K562 (cell line): ENCODE measurements at regions not wholly inside any gene's neighbourhood (a gene's known extent, or its start where the extent isn't known, plus 50 kb on each side); places are given as distances from the start of the nearest gene placed in this dataset.

Experiments
- ATAC-seq: fragments of 200-7000 bp; cut with Tn5 transposase; 3 replicates; pipeline ENCODE4 v1.9.1; 2020; ENCODE audit warnings: moderate library complexity
- BruUV-seq: library from RNA; stranded (reverse); fragments of 400-500 nt; replicated peaks from 2 replicates; lab custom pipeline; 2021; lab: Mats Ljungman, UMichigan
- CTCF ChIA-PET: fragments of 300-600 bp; formaldehyde crosslinking; extraction: SDS; loops from one replicate; lab custom pipeline; 2021; ENCODE audit warnings: low intra/inter-chr PET ratio; lab: Yijun Ruan, JAX
- POLR2A ChIA-PET: fragments of 300-600, 350-650 bp; sonication (Branson Sonifier 250); formaldehyde crosslinking; extraction: SDS; loops from one replicate; lab custom pipeline; 2021; ENCODE audit warnings: antibody characterized with exemption, inconsistent platforms; lab: Yijun Ruan, JAX
- DNase-seq, 4 experiments: peaks; one replicate each; pipeline versions ENCODE4 v3.0.0 to v3.0.0-alpha.2; 2011 to 2018; ENCODE audit warnings: low spot score in 3 of 4, mixed read lengths in 3 of 4; ENCODE audit errors: extremely low read depth in 1 of 4
- FAIRE-seq: peaks from 2 replicates; lab custom pipeline; 2011; peaks lifted over from hg19 to GRCh38; lab: Jason Lieb, UNC
- H2AFZ ChIP-seq: 2 replicates; pipeline ENCODE4 v1.6.0; 2011; ENCODE audit warnings: low read depth, low read length, control low read depth, inconsistent platforms
- H3K27ac ChIP-seq: fragments of 200-600 bp; 3 replicates; pipeline ENCODE4 v1.8.0; 2011; ENCODE audit warnings: low read depth, mild to moderate bottlenecking, control low read depth, inconsistent platforms, low read length, moderate library complexity, mixed read lengths; ENCODE audit errors: extremely low read depth
- H3K27me3 ChIP-seq, 2 experiments: fragments of 300-600 bp in 1 of 2; 2 replicates in 1 of 2; 3 replicates in 1 of 2; pipeline versions ENCODE4 v1.6.0 to v1.8.0; 2011; ENCODE audit warnings: inconsistent platforms in 2 of 2, low read length in 2 of 2, mild to moderate bottlenecking in 1 of 2, mixed read lengths in 1 of 2, moderate library complexity in 1 of 2; ENCODE audit not compliant: control insufficient read depth in 2 of 2, insufficient read depth in 2 of 2
- H3K36me3 ChIP-seq: fragments of 300-600 bp; 3 replicates; pipeline ENCODE4 v1.8.0; 2011; ENCODE audit warnings: mild to moderate bottlenecking, low read length, inconsistent platforms; ENCODE audit not compliant: control insufficient read depth, insufficient read depth
- H3K4me1 ChIP-seq, 2 experiments: fragments of 200-600 bp in 1 of 2; replicated peaks in 1 of 2; 2 replicates in 1 of 2; 3 replicates in 1 of 2; pipeline versions ENCODE4 v1.5.1 to v1.8.0; 2011; ENCODE audit warnings: inconsistent platforms in 2 of 2, low read length in 2 of 2, mild to moderate bottlenecking in 1 of 2, mixed read lengths in 1 of 2, moderate library complexity in 1 of 2; ENCODE audit not compliant: control insufficient read depth in 2 of 2, insufficient read depth in 2 of 2
- H3K4me2 ChIP-seq: 2 replicates; pipeline ENCODE4 v1.6.1; 2011; ENCODE audit warnings: low read length, control low read depth, inconsistent platforms, mixed read lengths; ENCODE audit not compliant: insufficient read depth
- H3K4me3 ChIP-seq: fragments of 200-600 bp; sonication (generic), shearing (Covaris generic); 2 replicates; pipeline ENCODE4 v1.5.1; 2016; ENCODE audit warnings: control low read depth, inconsistent platforms
- H3K79me2 ChIP-seq: fragments of 200-600 bp; 3 replicates; pipeline ENCODE4 v1.8.0; 2011; ENCODE audit warnings: low read length, inconsistent platforms; ENCODE audit not compliant: control insufficient read depth, insufficient read depth
- H3K9ac ChIP-seq, 2 experiments: 2 replicates each; pipeline versions ENCODE4 v1.6.0 to v1.6.1; 2011; ENCODE audit warnings: low read depth in 2 of 2, low read length in 2 of 2, control low read depth in 1 of 2, inconsistent platforms in 1 of 2, mild to moderate bottlenecking in 1 of 2, mixed read lengths in 1 of 2; ENCODE audit not compliant: insufficient read depth in 1 of 2
- H3K9me1 ChIP-seq: one replicate; pipeline ENCODE4 v1.6.0; 2011; ENCODE audit warnings: inconsistent platforms, mild to moderate bottlenecking, low read length, moderate library complexity; ENCODE audit not compliant: control insufficient read depth, insufficient read depth
- H3K9me3 ChIP-seq: replicated peaks from 2 replicates; pipeline ENCODE4 v1.5.1; 2011; ENCODE audit warnings: low read depth, low read length, inconsistent platforms; ENCODE audit not compliant: control insufficient read depth, insufficient read depth
- H4K20me1 ChIP-seq: replicated peaks from 2 replicates; pipeline ENCODE4 v1.6.1; 2011; ENCODE audit warnings: low read length, inconsistent platforms, mixed read lengths; ENCODE audit not compliant: control insufficient read depth, insufficient read depth
- EGR1 ChIP-seq: fragments of 450-650 bp; conservative IDR thresholded peaks from 2 replicates; pipeline ENCODE4 v1.6.1; 2017; ENCODE audit warnings: mild to moderate bottlenecking
- FOXP1 ChIP-seq: sonication (generic); formaldehyde crosslinking; IDR thresholded peaks from 2 replicates; pipeline ENCODE4 v1.8.0; 2022; ENCODE audit warnings: mild to moderate bottlenecking, missing genetic modification reagents
- HBP1 ChIP-seq: fragments of 450-650 bp; formaldehyde crosslinking; IDR thresholded peaks from 2 replicates; pipeline ENCODE4 v1.4.0; 2022; ENCODE audit warnings: missing genetic modification characterization
- MED1 ChIP-seq: sonication (generic); formaldehyde crosslinking; IDR thresholded peaks from 2 replicates; pipeline ENCODE4 v1.8.1; 2023; ENCODE audit warnings: missing genetic modification reagents, borderline replicate concordance
- RBM34 ChIP-seq: fragments of 200-400 bp; formaldehyde crosslinking; IDR thresholded peaks from 2 replicates; pipeline ENCODE4 v1.6.1; 2018; ENCODE audit warnings: low read length, borderline replicate concordance; ENCODE audit not compliant: insufficient read depth
- RNF2 ChIP-seq: sonication (generic); IDR thresholded peaks from 2 replicates; pipeline ENCODE4 v1.6.1; 2016
- WHSC1 ChIP-seq: IDR thresholded peaks from one replicate; pipeline ENCODE4 v1.6.1; 2012; ENCODE audit warnings: low read length, control low read depth, inconsistent platforms
- ZBTB7A ChIP-seq: IDR thresholded peaks from 2 replicates; pipeline ENCODE4 v1.6.1; 2011; ENCODE audit warnings: low read depth, mild to moderate bottlenecking, low read length, moderate library complexity, borderline replicate concordance; ENCODE audit not compliant: control insufficient read depth
- WGBS: fragments of 100-300 bp; shearing (Covaris generic); methylation state at CpG from one replicate; pipeline ENCODE4 v1.1.6; 2016; ENCODE audit warnings: low coverage, mixed read lengths; ENCODE audit not compliant: insufficient coverage; ENCODE audit errors: missing lambda C conversion rate; 5-methylcytosine and 5-hydroxymethylcytosine counted together
- in situ Hi-C: fragments of 300-500 bp; cut with MboI; formaldehyde crosslinking; loops from 4 replicates; pipeline ENCODE4 v1.15.0; 2018; ENCODE audit warnings: inconsistent platforms, mixed read lengths
- intact Hi-C: fragments of 100-400 bp; cut with micrococcal nuclease; formaldehyde crosslinking; loops from 2 replicates; pipeline ENCODE4 v1.14.2; 2022

GRCh38 chr13:104170980-104171555, 1104.9 kb upstream of the SLC10A2 start:
- no peaks in the 10 kb centered on the region for H3K9me3 ChIP-seq
- ATAC-seq, result no peak
- DNase-seq, result no peak
- POLR2A ChIA-PET, result no interaction called here
- no peak overlapping the region for H3K4me2 ChIP-seq
- no peaks in the 10 kb centered on the region for H4K20me1 ChIP-seq
- in situ Hi-C loops (no loop called here), intact Hi-C loops (no loop called here)
- H3K27me3 ChIP-seq, result no peaks in the 10 kb centered on the region
- CTCF ChIA-PET, result no interaction called here
- H3K4me1 ChIP-seq, result no peaks in the 10 kb centered on the region
- 3% methylated on average over 8 of the region's 8 CpGs for WGBS
- BruUV-seq, result no TSS peak
- H3K27ac ChIP-seq, result no peak overlapping the region
- H3K9ac ChIP-seq, result no peak overlapping the region
- H3K36me3 ChIP-seq, result no peaks in the 10 kb centered on the region
- FAIRE-seq, result no peak
- H3K79me2 ChIP-seq, result no peaks in the 10 kb centered on the region
- TF ChIP-seq HBP1 (CRISPR knock-in tag) (no peak), RBM34 (no peak), FOXP1 (CRISPR knock-in tag) (no peak), WHSC1 (no peak), RNF2 (no peak), MED1 (CRISPR knock-in tag) (no peak), ZBTB7A (no peak), EGR1 (no peak)
- H2AFZ ChIP-seq, result no peak overlapping the region
- no peak overlapping the region for H3K4me3 ChIP-seq
- no peaks in the 10 kb centered on the region for H3K9me1 ChIP-seq
